ENCODE measurements at regions not wholly inside any gene's neighbourhood (a gene's known extent, or its start where the extent isn't known, plus 50 kb on each side); places are given as distances from the start of the nearest gene placed in this dataset.
"Not testable (repeated sequence)": the region's sequence is repeated elsewhere in the genome, so short reads cannot be mapped to it uniquely, and the experiment has no call there.

DNA sequence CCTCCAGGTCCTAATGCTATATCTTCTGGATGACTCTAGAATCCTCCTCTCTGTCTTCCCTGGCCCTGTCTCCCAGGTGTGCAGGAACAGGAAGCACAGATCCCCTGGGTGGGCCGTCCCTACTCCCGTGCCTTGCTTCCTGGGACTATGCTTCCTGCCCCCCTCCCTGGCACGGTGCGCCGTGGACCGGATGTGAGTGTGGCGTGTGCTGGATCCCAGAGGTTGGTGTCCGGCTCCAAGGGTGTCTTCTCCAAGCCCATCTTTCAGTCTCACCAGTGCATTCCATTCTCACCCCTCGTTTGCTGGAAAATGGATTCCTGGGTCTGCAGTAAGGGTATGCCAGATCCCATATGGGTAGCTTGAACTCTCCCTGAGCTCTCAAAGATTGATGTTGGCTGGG, 144.4 kb upstream of the TWIST2 start:
- DNase-seq, result no peak

GRCh38 chr2:238704471-238705225, 143.2 kb upstream of the TWIST2 start:
- DNase-seq, result no peak

GRCh38 chr2:238706163-238706562, 141.7 kb upstream of the TWIST2 start:
- no peak for DNase-seq

DNA sequence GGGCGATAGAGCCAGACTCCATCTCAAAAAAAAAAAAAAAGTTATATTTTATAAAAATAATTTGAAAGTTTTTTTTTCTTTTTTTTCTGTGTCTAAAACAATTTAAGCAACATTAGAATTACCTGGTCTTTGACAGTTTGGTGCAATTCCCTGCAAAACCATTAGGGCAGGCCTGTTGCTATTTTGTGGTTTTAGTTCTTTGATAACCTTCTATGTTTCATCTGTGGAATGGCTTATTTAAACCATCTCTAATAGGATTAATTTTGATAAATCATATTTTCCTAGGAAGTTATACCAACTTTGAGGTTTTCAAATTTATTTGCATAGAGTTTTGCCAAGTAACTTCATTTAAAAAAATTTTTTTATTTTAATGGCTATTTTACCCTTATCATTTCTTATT, 141.2 kb upstream of the TWIST2 start:
- DNase-seq, result no peak

DNA sequence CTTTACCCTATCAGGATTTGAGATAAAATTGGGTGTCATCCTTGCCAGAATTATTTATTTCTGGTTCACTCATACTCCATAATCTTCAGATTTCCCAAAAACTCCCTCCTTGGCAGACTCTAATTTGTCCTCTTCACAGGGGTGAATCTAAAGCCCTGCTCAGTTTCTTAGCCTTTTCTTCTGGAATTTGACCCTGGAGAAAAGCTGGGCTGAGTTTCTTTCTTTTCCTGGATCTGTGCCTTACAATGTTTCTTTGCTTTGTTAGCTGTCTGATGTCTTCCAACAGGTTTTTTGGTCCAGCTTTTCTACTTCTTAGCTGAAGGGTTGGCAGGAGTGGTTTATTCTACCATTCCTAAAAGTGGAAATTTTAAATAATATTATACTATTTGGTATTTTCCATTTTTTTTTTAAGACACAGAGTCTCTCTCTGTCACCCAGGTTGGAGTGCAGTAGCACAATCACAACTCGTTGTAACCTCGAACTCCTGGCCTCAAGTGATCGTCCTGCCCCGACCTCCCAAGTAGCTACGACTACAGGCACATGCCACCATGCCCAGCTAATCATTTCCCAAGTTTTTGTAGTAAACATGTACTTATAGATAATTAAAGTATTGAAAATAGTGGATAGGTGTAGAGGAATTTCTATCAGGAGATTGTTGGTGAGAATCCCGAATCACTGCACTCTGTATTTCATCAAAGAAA, 138.4 kb upstream of the TWIST2 start:
- DNase-seq, result peak; percentile 37

- no peak for DNase-seq
These were observed 137.7 kb upstream of the TWIST2 start for GRCh38 chr2:238710032-238710735.

GRCh38 chr2:238710787-238711186, 137.1 kb upstream of the TWIST2 start:
- DNase-seq, result no peak

- DNase-seq, result no peak
These were observed 136.5 kb upstream of the TWIST2 start for GRCh38 chr2:238711346-238711745.

DNA sequence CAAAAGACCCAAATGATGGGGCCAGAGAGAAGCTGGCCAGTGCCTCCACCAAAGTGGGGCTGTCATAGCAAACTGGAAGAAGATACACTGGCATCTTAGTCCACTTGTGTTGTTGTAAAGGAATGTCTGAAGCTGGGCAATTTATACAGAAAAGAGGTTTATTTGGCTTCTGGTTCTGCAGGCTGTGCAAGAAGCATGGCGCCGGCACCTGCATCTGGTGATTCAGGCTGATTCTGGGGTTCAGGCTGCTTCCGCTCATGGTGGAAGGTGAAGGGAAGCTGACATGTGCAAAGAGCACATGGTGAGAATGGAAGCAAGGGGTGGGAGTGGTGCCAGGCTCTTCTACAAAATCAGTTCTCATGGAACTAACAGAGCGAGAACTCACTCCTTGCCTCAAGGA, 135.9 kb upstream of the TWIST2 start:
- no peak for DNase-seq

- DNase-seq, result no peak
These were observed 134.6 kb upstream of the TWIST2 start for GRCh38 chr2:238713198-238713826.

- DNase-seq, result no peak
These were observed 133.8 kb upstream of the TWIST2 start for GRCh38 chr2:238714038-238714528.

- DNase-seq, result no peak
These were observed 131.7 kb upstream of the TWIST2 start for GRCh38 chr2:238716171-238716570.

DNA sequence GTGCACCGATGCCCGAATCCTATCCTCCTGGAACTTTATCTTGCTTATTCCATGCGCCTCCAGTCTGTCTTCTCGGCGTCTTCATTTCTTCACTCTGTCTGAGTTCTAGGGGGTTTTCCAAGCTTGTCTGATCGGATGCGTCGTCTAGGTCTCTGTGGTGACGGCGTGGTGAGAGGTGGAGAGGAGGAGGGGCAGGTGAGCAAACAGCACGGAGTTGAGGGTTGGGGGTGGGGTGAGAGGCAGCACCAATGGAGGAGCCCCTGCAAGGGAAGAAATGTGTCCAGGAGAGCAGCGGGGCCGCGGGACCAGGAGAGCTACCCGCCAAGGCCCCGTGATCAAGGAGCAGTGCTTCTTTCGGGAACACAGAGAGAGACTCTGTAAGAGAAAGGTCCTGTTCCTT, 131.3 kb upstream of the TWIST2 start:
- DNase-seq, result no peak

- no peak for DNase-seq
These were observed 130.8 kb upstream of the TWIST2 start for GRCh38 chr2:238717084-238717483.

- no peak for DNase-seq
These were observed 128.2 kb upstream of the TWIST2 start for GRCh38 chr2:238719641-238720040.

- no peak for DNase-seq
These were observed 127.6 kb upstream of the TWIST2 start for GRCh38 chr2:238720232-238720672.

- no peak for DNase-seq
These were observed 125.7 kb upstream of the TWIST2 start for GRCh38 chr2:238722181-238722580.

DNA sequence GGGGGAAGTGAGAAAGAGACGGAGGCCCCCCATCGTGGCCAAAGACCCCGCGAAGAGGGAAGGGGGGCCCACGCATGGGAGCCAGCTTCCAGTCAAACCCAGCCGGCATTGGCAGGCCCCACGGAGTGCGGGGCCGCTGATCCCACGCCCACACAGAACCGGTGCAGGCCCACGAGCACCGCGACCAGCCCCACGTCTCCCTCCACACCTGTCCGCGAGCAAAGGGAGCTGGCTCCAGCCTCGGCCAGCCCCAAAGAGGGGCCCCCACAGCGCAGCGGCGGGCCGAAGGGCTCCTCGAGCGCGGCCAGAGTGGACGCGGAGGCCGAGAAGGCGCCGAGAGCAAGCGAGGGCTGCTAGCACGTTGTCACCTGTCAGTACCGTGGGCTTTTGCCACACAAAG, 125.0 kb upstream of the TWIST2 start:
- no peak for DNase-seq

DNA sequence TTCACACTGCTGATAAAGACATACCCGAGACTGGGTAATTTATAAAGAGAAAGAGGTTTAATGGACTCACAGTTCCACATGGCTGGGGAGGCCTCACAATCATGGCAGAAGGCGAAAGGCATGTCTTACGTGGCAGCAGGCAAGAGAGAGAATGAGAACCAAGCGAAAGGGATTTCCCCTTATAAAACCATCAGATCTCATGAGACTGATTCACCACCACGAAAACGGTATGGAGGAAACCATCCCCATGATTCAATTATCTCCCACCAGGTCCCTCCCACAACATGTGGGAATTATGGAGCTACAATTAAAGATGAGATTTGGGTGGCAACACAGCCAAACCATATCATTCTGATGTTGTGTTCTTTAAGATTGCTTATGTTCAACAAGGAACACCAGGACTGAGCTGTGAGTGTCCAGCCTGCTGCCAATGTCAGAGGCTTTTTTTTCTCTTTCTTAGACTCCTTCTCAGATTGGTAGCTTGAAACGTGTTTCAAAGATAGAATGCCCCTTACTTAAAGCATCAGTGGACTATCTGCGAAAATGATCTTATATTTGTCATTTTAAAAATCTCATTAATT, 124.1 kb upstream of the TWIST2 start:
- DNase-seq, result not testable (repeated sequence)

GRCh38 chr2:238724728-238725127, 123.2 kb upstream of the TWIST2 start:
- DNase-seq, result no peak

- no peak for DNase-seq
These were observed 122.6 kb upstream of the TWIST2 start for GRCh38 chr2:238725298-238725697.

GRCh38 chr2:238726670-238727584, 121.0 kb upstream of the TWIST2 start:
- DNase-seq, result no peak
